B cell (primary cell): ENCODE measurements at regions not wholly inside any gene's neighbourhood (a gene's known extent, or its start where the extent isn't known, plus 50 kb on each side); places are given as distances from the start of the nearest gene placed in this dataset.

Experiments used
- ATAC-seq: fragments of 200-7000 bp; cut with Tn5 transposase; one replicate; pipeline ENCODE4 v1.10.0; 2021; ENCODE audit warnings: low read depth, mild to moderate bottlenecking, moderate number of reproducible peaks, moderate library complexity
- CTCF ChIA-PET: fragments of 350-600 bp; sonication (Branson Sonifier 250); formaldehyde crosslinking; loops from one replicate; lab custom pipeline; 2021; ENCODE audit warnings: antibody characterized with exemption, inconsistent platforms; lab: Charles Lee
- POLR2A ChIA-PET: fragments of 350-600 bp; sonication (Branson Sonifier 250); formaldehyde crosslinking; loops from one replicate; lab custom pipeline; 2021; ENCODE audit warnings: antibody characterized with exemption; lab: Charles Lee
- DNase-seq: peaks from one replicate; pipeline ENCODE4 v3.0.0; 2013
- H2AFZ ChIP-seq: 2 replicates; pipeline ENCODE4 v1.6.1; 2012; ENCODE audit warnings: mild to moderate bottlenecking, low read depth, low read length; ENCODE audit not compliant: insufficient read depth, poor library complexity, severe bottlenecking
- H3K27ac ChIP-seq, 2 donors: 1 replicate in 1 of 2; 2 replicates in 1 of 2; pipeline ENCODE4 v1.5.1; 2012 to 2013; ENCODE audit warnings: low read length in 2 of 2, mild to moderate bottlenecking in 2 of 2, moderate library complexity in 1 of 2
- H3K27me3 ChIP-seq, 4 experiments: fragments of 200-600 bp in 1 of 4; sonication (generic) in 1 of 4; replicated peaks in 1 of 4; 1 replicate in 2 of 4; 2 replicates in 2 of 4; pipeline versions ENCODE4 v1.6.1 to v1.7.0; 2013 to 2016; ENCODE audit warnings: low read length in 3 of 4, mild to moderate bottlenecking in 2 of 4, mixed read lengths in 1 of 4, moderate library complexity in 1 of 4; ENCODE audit not compliant: insufficient read depth in 4 of 4, control insufficient read depth in 3 of 4; ENCODE audit errors: control extremely low read depth in 1 of 4
- H3K36me3 ChIP-seq, 2 experiments: replicated peaks in 1 of 2; 1 replicate in 1 of 2; 2 replicates in 1 of 2; pipeline versions ENCODE4 v1.6.1 to v1.7.1; 2013; ENCODE audit warnings: low read length in 1 of 2; ENCODE audit not compliant: insufficient read depth in 2 of 2, control insufficient read depth in 1 of 2; ENCODE audit errors: control extremely low read depth in 1 of 2, extremely low read depth in 1 of 2
- H3K4me1 ChIP-seq, 2 donors: fragments of 200-600 bp in 1 of 2; sonication (generic) in 1 of 2; 1 replicate in 1 of 2; 2 replicates in 1 of 2; pipeline versions ENCODE4 v1.5.1 to v1.6.1; 2013 to 2017; ENCODE audit warnings: low read length in 2 of 2; ENCODE audit not compliant: control insufficient read depth in 2 of 2, insufficient read depth in 2 of 2
- H3K4me2 ChIP-seq: replicated peaks from 2 replicates; pipeline ENCODE3; 2012; ENCODE audit warnings: mild to moderate bottlenecking, low read depth, low read length; ENCODE audit not compliant: poor library complexity, severe bottlenecking
- H3K4me3 ChIP-seq, 5 experiments: fragments of 200-600 bp in 1 of 5; sonication (generic) in 1 of 5; 1 replicate in 3 of 5; 2 replicates in 2 of 5; pipeline versions ENCODE4 v1.5.1 to v1.7.0; 2011 to 2016; ENCODE audit warnings: low read length in 4 of 5, mild to moderate bottlenecking in 4 of 5, low read depth in 2 of 5, control low read depth in 1 of 5, moderate library complexity in 1 of 5; ENCODE audit not compliant: insufficient read depth in 1 of 5; ENCODE audit errors: control extremely low read depth in 1 of 5, extremely low read depth in 1 of 5
- H3K79me2 ChIP-seq: fragments of 200-600 bp; sonication (generic); one replicate; pipeline ENCODE4 v1.6.0; 2016; ENCODE audit warnings: low read length; ENCODE audit not compliant: control insufficient read depth, insufficient read depth
- H3K9ac ChIP-seq: fragments of 200-600 bp; sonication (generic); 2 replicates; pipeline ENCODE4 v1.6.1; 2017; ENCODE audit warnings: mild to moderate bottlenecking, low read length, moderate library complexity
- H3K9me3 ChIP-seq, 3 donors: one replicate each; pipeline versions ENCODE4 v1.6.1 to v1.7.1; 2013; ENCODE audit warnings: low read length in 2 of 3; ENCODE audit not compliant: control insufficient read depth in 2 of 3, insufficient read depth in 1 of 3; ENCODE audit errors: control extremely low read depth in 1 of 3
- H4K20me1 ChIP-seq: 2 replicates; pipeline ENCODE4 v1.6.0; 2012; ENCODE audit warnings: mild to moderate bottlenecking, low read length; ENCODE audit not compliant: insufficient read depth, control insufficient read depth, poor library complexity, severe bottlenecking
- H3K27ac Mint-ChIP-seq: one replicate; pipeline ENCODE4 v1.8.0; 2021; ENCODE audit warnings: mixed read lengths
- H3K27me3 Mint-ChIP-seq: one replicate; pipeline ENCODE4 v1.8.0; 2021; ENCODE audit warnings: mixed read lengths
- H3K4me1 Mint-ChIP-seq: one replicate; pipeline ENCODE4 v1.8.0; 2021; ENCODE audit warnings: mixed read lengths
- H3K4me3 Mint-ChIP-seq: one replicate; pipeline ENCODE4 v1.8.0; 2021; ENCODE audit warnings: mixed read lengths
- H3K9me3 Mint-ChIP-seq: one replicate; pipeline ENCODE4 v1.8.0; 2022; ENCODE audit warnings: mixed read lengths; ENCODE audit not compliant: insufficient read depth
- CTCF ChIP-seq: fragments of 200-600 bp; IDR thresholded peaks from one replicate; pipeline ENCODE4 v1.8.0; 2022; ENCODE audit warnings: antibody characterized with exemption, mild to moderate bottlenecking
- EZH2 ChIP-seq: IDR thresholded peaks from 2 replicates; pipeline ENCODE4 v1.6.1; 2012; ENCODE audit warnings: borderline replicate concordance, low read depth, mild to moderate bottlenecking, moderate library complexity, low read length; ENCODE audit not compliant: insufficient read depth, poor library complexity, severe bottlenecking
- WGBS: methylation state at CpG from one replicate; pipeline ENCODE4 v1.1.5; 2013; ENCODE audit warnings: missing lambda C conversion rate; ENCODE audit not compliant: insufficient coverage; 5-methylcytosine and 5-hydroxymethylcytosine counted together
- intact Hi-C: fragments of 100-400 bp; cut with micrococcal nuclease; formaldehyde crosslinking; loops from one replicate; pipeline ENCODE4 v1.10.0; 2022

DNA sequence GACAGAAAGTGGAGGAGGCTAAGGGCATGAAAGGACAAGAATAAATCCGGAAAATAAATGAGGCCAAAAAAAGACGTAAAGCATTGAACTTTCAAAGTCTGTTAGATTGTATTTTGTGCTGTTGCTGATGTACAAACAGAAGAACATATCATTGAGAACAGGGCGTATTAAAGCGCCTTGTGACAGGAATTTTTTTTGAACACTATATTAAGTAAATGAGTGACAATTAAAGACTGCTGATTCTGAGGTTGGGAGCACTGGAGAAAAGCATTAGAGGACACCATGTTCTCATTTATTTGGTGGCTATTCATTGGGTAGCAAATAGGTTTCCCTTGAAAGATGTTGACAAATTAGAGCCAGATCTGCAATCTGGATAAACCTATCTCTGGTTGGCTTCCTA is 137.3 kb upstream of the SGCD start:
- ChIA-PET CTCF (no interaction called here), POLR2A (no interaction called here)
- Histone ChIP-seq H3K79me2 (no peaks in the 10 kb centered on the region), H3K27me3 (no peaks in the 10 kb centered on the region), H2AFZ (no peak overlapping the region), H3K36me3 (no peaks in the 10 kb centered on the region), H3K4me3 (no peak overlapping the region), H3K4me2 (no peak overlapping the region), H3K9ac (no peak overlapping the region), H3K9me3 (no peaks in the 10 kb centered on the region), H3K4me1 (no peaks in the 10 kb centered on the region), H3K27ac (no peak overlapping the region), H4K20me1 (no peaks in the 10 kb centered on the region)
- H3K9me3 Mint-ChIP-seq = peaks cover 2% of the 10 kb centered on the region
- 100% methylated on average over 1 of the region's 4 CpGs for WGBS
- ATAC-seq = no peak
- no peaks in the 10 kb centered on the region for H3K27me3 Mint-ChIP-seq
- no peaks in the 10 kb centered on the region for H3K4me1 Mint-ChIP-seq
- H3K27ac Mint-ChIP-seq = no peak overlapping the region
- no peak for TF ChIP-seq CTCF
- no peak for TF ChIP-seq EZH2
- no peak for DNase-seq
- intact Hi-C loops = no loop called here
- no peak overlapping the region for H3K4me3 Mint-ChIP-seq

DNA sequence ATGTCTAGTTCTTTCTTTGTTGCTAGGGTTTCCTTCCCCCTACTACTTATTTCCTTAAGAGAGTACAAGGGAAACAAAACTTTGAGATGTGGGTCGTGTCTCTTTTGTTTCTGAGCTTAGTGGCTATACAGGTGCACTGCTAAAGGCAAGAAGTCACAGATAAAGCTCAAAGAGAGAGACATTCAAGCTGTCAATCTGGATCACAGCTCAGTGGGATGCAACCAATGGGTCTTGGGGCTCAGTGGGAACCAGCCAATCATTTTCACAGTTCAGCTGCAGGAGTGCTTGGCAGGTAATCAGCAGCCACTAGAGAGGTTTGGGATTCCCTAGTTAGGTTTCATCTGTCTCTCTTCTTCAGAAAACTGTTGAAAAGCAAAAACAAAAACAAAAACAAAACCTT is 135.4 kb upstream of the SGCD start:
- no peak for DNase-seq
- intact Hi-C loops = no loop called here
- no peaks in the 10 kb centered on the region for H3K9me3 ChIP-seq
- Mint-ChIP-seq H3K27me3 (no peaks in the 10 kb centered on the region), H3K27ac (no peak overlapping the region), H3K4me1 (no peaks in the 10 kb centered on the region), H3K4me3 (no peak overlapping the region), H3K9me3 (peaks cover 2% of the 10 kb centered on the region)
- WGBS = 36% methylated on average over 1 of the region's 1 CpG
- no peaks in the 10 kb centered on the region for H3K79me2 ChIP-seq
- H3K27me3 ChIP-seq = no peaks in the 10 kb centered on the region
- H3K36me3 ChIP-seq = no peaks in the 10 kb centered on the region
- H3K4me2 ChIP-seq = no peak overlapping the region
- TF ChIP-seq EZH2 (no peak), CTCF (no peak)
- ATAC-seq = no peak
- no peak overlapping the region for H3K4me3 ChIP-seq
- no peak overlapping the region for H3K27ac ChIP-seq
- H3K9ac ChIP-seq = no peak overlapping the region
- ChIA-PET CTCF (no interaction called here), POLR2A (no interaction called here)
- no peaks in the 10 kb centered on the region for H4K20me1 ChIP-seq
- H3K4me1 ChIP-seq = no peaks in the 10 kb centered on the region
- no peak overlapping the region for H2AFZ ChIP-seq
